Hepatocyte (in vitro differentiated cells): ENCODE measurements at regions not wholly inside any gene's neighbourhood (a gene's known extent, or its start where the extent isn't known, plus 50 kb on each side); places are given as distances from the start of the nearest gene placed in this dataset.

Experiments
- DNase-seq: peaks from one replicate; pipeline ENCODE4 v3.0.0-alpha.2; 2016; ENCODE audit warnings: low spot score
- H2AFZ ChIP-seq: fragments of 200-600 bp; sonication (generic); 2 replicates; pipeline ENCODE4 v1.6.0; 2016; ENCODE audit warnings: antibody characterized with exemption, mild to moderate bottlenecking
- H3K27ac ChIP-seq: fragments of 200-600 bp; sonication (generic); 2 replicates; pipeline ENCODE4 v1.5.1; 2016; ENCODE audit warnings: mild to moderate bottlenecking
- H3K27me3 ChIP-seq: fragments of 200-600 bp; sonication (generic); 2 replicates; pipeline ENCODE4 v1.6.1; 2016
- H3K36me3 ChIP-seq: fragments of 200-600 bp; sonication (generic); replicated peaks from 2 replicates; pipeline ENCODE4 v1.5.1; 2016; ENCODE audit warnings: low read depth; ENCODE audit not compliant: insufficient read depth
- H3K4me1 ChIP-seq: fragments of 200-600 bp; sonication (generic); 2 replicates; pipeline ENCODE4 v1.5.1; 2016; ENCODE audit warnings: mild to moderate bottlenecking, moderate library complexity; ENCODE audit not compliant: insufficient read depth
- H3K4me2 ChIP-seq: fragments of 200-600 bp; sonication (generic); 2 replicates; pipeline ENCODE4 v1.6.0; 2016
- H3K4me3 ChIP-seq: fragments of 200-600 bp; sonication (generic); 2 replicates; pipeline ENCODE4 v1.5.1; 2016; ENCODE audit warnings: mild to moderate bottlenecking
- H3K79me2 ChIP-seq: fragments of 200-600 bp; sonication (generic); 2 replicates; pipeline ENCODE4 v1.6.0; 2017; ENCODE audit warnings: mild to moderate bottlenecking
- H3K9me2 ChIP-seq: fragments of 200-600 bp; sonication (generic); replicated peaks from 2 replicates; pipeline ENCODE4 v1.6.0; 2017; ENCODE audit warnings: mild to moderate bottlenecking; ENCODE audit not compliant: insufficient read depth
- H3K9me3 ChIP-seq: fragments of 200-600 bp; sonication (generic); 2 replicates; pipeline ENCODE4 v1.5.1; 2016; ENCODE audit warnings: low read depth, mild to moderate bottlenecking
- H4K20me1 ChIP-seq: fragments of 200-600 bp; sonication (generic); 2 replicates; pipeline ENCODE4 v1.6.0; 2016; ENCODE audit warnings: mild to moderate bottlenecking; ENCODE audit not compliant: insufficient read depth, poor library complexity, severe bottlenecking
- CTCF ChIP-seq: fragments of 200-600 bp; sonication (generic); IDR thresholded peaks from 2 replicates; pipeline ENCODE4 v1.5.1; 2016; ENCODE audit warnings: antibody characterized with exemption, mild to moderate bottlenecking; ENCODE audit not compliant: poor library complexity
- EZH2 ChIP-seq: fragments of 200-600 bp; sonication (generic); IDR thresholded peaks from 2 replicates; pipeline ENCODE4 v1.6.1; 2016; ENCODE audit warnings: antibody characterized with exemption, mild to moderate bottlenecking, borderline replicate concordance
- EZH2phosphoT487 ChIP-seq: fragments of 200-600 bp; sonication (generic); IDR thresholded peaks from one replicate; pipeline ENCODE4 v1.6.1; 2018; ENCODE audit warnings: antibody characterized with exemption, mild to moderate bottlenecking, low read depth, moderate library complexity; ENCODE audit not compliant: unreplicated experiment, severe bottlenecking
- WGBS: methylation state at CpG from one replicate; pipeline ENCODE4 v1.1.6; 2016; ENCODE audit warnings: low lambda C conversion rate; ENCODE audit errors: missing lambda C conversion rate; 5-methylcytosine and 5-hydroxymethylcytosine counted together

- Histone ChIP-seq H3K4me1 (no peaks in the 10 kb centered on the region), H3K27me3 (no peaks in the 10 kb centered on the region), H3K27ac (no peak overlapping the region), H3K9me3 (no peaks in the 10 kb centered on the region), H3K4me3 (no peak overlapping the region), H3K79me2 (no peaks in the 10 kb centered on the region), H4K20me1 (no peaks in the 10 kb centered on the region), H3K4me2 (no peak overlapping the region), H2AFZ (no peak overlapping the region), H3K36me3 (no peaks in the 10 kb centered on the region), H3K9me2 (no peaks in the 10 kb centered on the region)
- no peak for DNase-seq
- WGBS = 47% methylated on average over 2 of the region's 2 CpGs
- TF ChIP-seq EZH2 (no peak), CTCF (peak; percentile 11)
Observed at GRCh38 chr18:43420950-43421349, 143.7 kb upstream of the SYT4 start.

GRCh38 chr18:43422518-43422917 is 145.2 kb upstream of the SYT4 start:
- DNase-seq = peak; percentile 34
- Histone ChIP-seq H3K4me3 (no peak overlapping the region), H3K27ac (no peak overlapping the region), H3K36me3 (no peaks in the 10 kb centered on the region), H3K4me1 (no peaks in the 10 kb centered on the region), H3K27me3 (no peaks in the 10 kb centered on the region), H3K4me2 (no peak overlapping the region), H3K79me2 (no peaks in the 10 kb centered on the region), H3K9me3 (no peaks in the 10 kb centered on the region), H4K20me1 (no peaks in the 10 kb centered on the region), H2AFZ (no peak overlapping the region), H3K9me2 (no peaks in the 10 kb centered on the region)
- 43% methylated on average over 4 of the region's 4 CpGs for WGBS
- TF ChIP-seq CTCF (peak; percentile 39), EZH2 (no peak), EZH2phosphoT487 (no peak)

GRCh38 chr18:43435851-43436250 is 158.6 kb upstream of the SYT4 start:
- Histone ChIP-seq H3K9me2 (no peaks in the 10 kb centered on the region), H3K79me2 (no peaks in the 10 kb centered on the region), H2AFZ (no peak overlapping the region), H3K36me3 (no peaks in the 10 kb centered on the region), H3K4me3 (no peak overlapping the region), H3K27me3 (no peaks in the 10 kb centered on the region), H3K4me2 (no peak overlapping the region), H3K9me3 (no peaks in the 10 kb centered on the region), H4K20me1 (no peaks in the 10 kb centered on the region), H3K27ac (no peak overlapping the region), H3K4me1 (no peaks in the 10 kb centered on the region)
- WGBS = 88% methylated on average over 3 of the region's 3 CpGs
- DNase-seq = no peak
- TF ChIP-seq CTCF (no peak), EZH2 (no peak), EZH2phosphoT487 (no peak)

- H3K9me3 ChIP-seq = no peaks in the 10 kb centered on the region
- H4K20me1 ChIP-seq = no peaks in the 10 kb centered on the region
- no peak overlapping the region for H3K27ac ChIP-seq
- H3K4me3 ChIP-seq = no peak overlapping the region
- no peaks in the 10 kb centered on the region for H3K36me3 ChIP-seq
- TF ChIP-seq EZH2 (no peak), CTCF (no peak), EZH2phosphoT487 (no peak)
- H3K79me2 ChIP-seq = no peaks in the 10 kb centered on the region
- DNase-seq = no peak
- H3K27me3 ChIP-seq = no peaks in the 10 kb centered on the region
- no peaks in the 10 kb centered on the region for H3K4me1 ChIP-seq
- no peak overlapping the region for H2AFZ ChIP-seq
- H3K9me2 ChIP-seq = no peaks in the 10 kb centered on the region
- H3K4me2 ChIP-seq = no peak overlapping the region
- 84% methylated on average over 4 of the region's 4 CpGs for WGBS
Observed at GRCh38 chr18:43442131-43442530, 164.8 kb upstream of the SYT4 start.
